Neural cell (in vitro differentiated cells): ENCODE measurements at regions not wholly inside any gene's neighbourhood (a gene's known extent, or its start where the extent isn't known, plus 50 kb on each side); places are given as distances from the start of the nearest gene placed in this dataset.

Experiments
- H2AFZ ChIP-seq: fragments of 200-600, 300-800 bp; sonication (generic), shearing (Covaris generic); 2 replicates; pipeline ENCODE4 v1.6.0; 2014; ENCODE audit warnings: low read depth, mild to moderate bottlenecking, antibody characterized with exemption, low read length, moderate library complexity
- H3F3A ChIP-seq: fragments of 200-600 bp; shearing (Covaris generic); 2 replicates; pipeline ENCODE4 v1.6.1; 2016; ENCODE audit warnings: mild to moderate bottlenecking, moderate library complexity, mixed read lengths, antibody characterized with exemption, low read length; ENCODE audit not compliant: insufficient read depth, poor library complexity, severe bottlenecking
- H3K27ac ChIP-seq: fragments of 200-600, 300-800 bp; sonication (generic), shearing (Covaris generic); 2 replicates; pipeline ENCODE4 v1.5.1; 2014; ENCODE audit warnings: mild to moderate bottlenecking, low read length, moderate library complexity
- H3K27me3 ChIP-seq: fragments of 300-800, 200-600 bp; sonication (generic), shearing (Covaris generic); 2 replicates; pipeline ENCODE4 v1.6.0; 2014; ENCODE audit warnings: mild to moderate bottlenecking, low read depth, low read length, moderate library complexity; ENCODE audit not compliant: insufficient read depth
- H3K36me3 ChIP-seq: fragments of 300-800, 200-600 bp; sonication (generic), shearing (Covaris generic); 2 replicates; pipeline ENCODE4 v1.5.1; 2014; ENCODE audit warnings: mild to moderate bottlenecking, antibody characterized with exemption, low read length, moderate library complexity; ENCODE audit not compliant: insufficient read depth
- H3K4me2 ChIP-seq: fragments of 300-800, 200-600 bp; sonication (generic), shearing (Covaris generic); 2 replicates; pipeline ENCODE4 v1.6.0; 2014; ENCODE audit warnings: mild to moderate bottlenecking, low read length
- H3K4me3 ChIP-seq: fragments of 300-800, 200-600 bp; sonication (generic), shearing (Covaris generic); 2 replicates; pipeline ENCODE4 v1.5.1; 2014; ENCODE audit warnings: mild to moderate bottlenecking, low read length, moderate library complexity
- H3K79me2 ChIP-seq: fragments of 200-600 bp; shearing (Covaris generic); replicated peaks from 2 replicates; pipeline ENCODE4 v1.6.0; 2014; ENCODE audit warnings: mild to moderate bottlenecking, low read length, moderate library complexity; ENCODE audit not compliant: insufficient read depth
- H3K9ac ChIP-seq: fragments of 300-800, 200-600 bp; sonication (generic), shearing (Covaris generic); 2 replicates; pipeline ENCODE4 v1.6.1; 2016; ENCODE audit warnings: mild to moderate bottlenecking, low read length, mixed read lengths
- H3K9me2 ChIP-seq: fragments of 200-600 bp; shearing (Covaris generic); 2 replicates; pipeline ENCODE4 v1.6.1; 2016; ENCODE audit warnings: mild to moderate bottlenecking, low read length, mixed read lengths; ENCODE audit not compliant: insufficient read depth
- H3K9me3 ChIP-seq: fragments of 200-600, 300-800 bp; sonication (generic), shearing (Covaris generic); 2 replicates; pipeline ENCODE4 v1.6.1; 2016; ENCODE audit warnings: mild to moderate bottlenecking, mixed run types, low read length, moderate library complexity, mixed read lengths
- H4K20me1 ChIP-seq: fragments of 200-600 bp; shearing (Covaris generic); 2 replicates; pipeline ENCODE4 v1.6.1; 2016; ENCODE audit warnings: mild to moderate bottlenecking, mixed run types; ENCODE audit not compliant: insufficient read depth
- CTCF ChIP-seq: fragments of 450-650 bp; IDR thresholded peaks from 2 replicates; pipeline ENCODE4 v1.5.1; 2014; ENCODE audit warnings: antibody characterized with exemption, mild to moderate bottlenecking, moderate library complexity; ENCODE audit not compliant: poor library complexity, severe bottlenecking
- EP300 ChIP-seq: fragments of 450-650 bp; conservative IDR thresholded peaks from 2 replicates; pipeline ENCODE4 v1.6.1; 2014; ENCODE audit warnings: antibody characterized with exemption, mild to moderate bottlenecking, moderate library complexity; ENCODE audit not compliant: poor library complexity, severe bottlenecking
- EZH2 ChIP-seq: fragments of 200-600, 300-800 bp; shearing (Covaris generic), sonication (generic); IDR thresholded peaks from 2 replicates; pipeline ENCODE4 v1.6.1; 2014; ENCODE audit warnings: antibody characterized with exemption, low read length, borderline replicate concordance, mild to moderate bottlenecking; ENCODE audit not compliant: insufficient read depth, poor library complexity, severe bottlenecking
- MXI1 ChIP-seq: fragments of 450-650 bp; conservative IDR thresholded peaks from 2 replicates; pipeline ENCODE4 v1.6.1; 2014; ENCODE audit warnings: antibody characterized with exemption, mild to moderate bottlenecking; ENCODE audit not compliant: poor library complexity, severe bottlenecking
- POLR2AphosphoS5 ChIP-seq: IDR thresholded peaks from 2 replicates; pipeline ENCODE4 v1.6.1; 2012
- RAD21 ChIP-seq: fragments of 450-650 bp; conservative IDR thresholded peaks from 2 replicates; pipeline ENCODE4 v1.6.1; 2014; ENCODE audit warnings: antibody characterized with exemption, mild to moderate bottlenecking, moderate library complexity
- REST ChIP-seq: IDR thresholded peaks from 2 replicates; pipeline ENCODE4 v1.6.1; 2012; ENCODE audit warnings: borderline replicate concordance
- SMC3 ChIP-seq: fragments of 450-650 bp; conservative IDR thresholded peaks from 2 replicates; pipeline ENCODE4 v1.6.1; 2014; ENCODE audit warnings: antibody characterized with exemption, mild to moderate bottlenecking, moderate library complexity; ENCODE audit not compliant: poor library complexity
- TAF1 ChIP-seq: IDR thresholded peaks from 2 replicates; pipeline ENCODE4 v1.6.1; 2012; ENCODE audit warnings: low read depth

DNA sequence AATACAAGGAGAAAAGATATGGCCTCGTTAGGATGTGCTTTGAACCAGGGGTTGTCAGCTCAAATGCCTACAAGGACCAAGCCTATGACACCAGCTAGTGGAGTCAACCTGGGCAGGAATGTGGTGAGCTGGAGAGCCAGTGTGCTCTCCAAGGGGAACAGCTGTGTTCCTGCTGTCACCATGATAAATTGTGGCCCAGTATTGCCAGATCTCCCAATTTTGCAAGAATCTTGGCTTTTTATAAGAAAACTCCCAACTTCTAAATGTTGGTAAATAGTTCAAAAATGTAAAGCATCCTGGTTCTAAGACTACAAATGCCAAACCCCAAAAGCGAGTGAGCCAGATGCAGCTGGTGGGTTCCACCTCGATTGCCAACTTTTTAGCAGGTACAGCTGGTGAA lies 391.1 kb downstream of the PLPP3 start:
- H3K79me2 ChIP-seq, result no peaks in the 10 kb centered on the region
- H3K4me2 ChIP-seq, result no peak overlapping the region
- H3K9ac ChIP-seq, result no peak overlapping the region
- H3F3A ChIP-seq, result no peaks in the 10 kb centered on the region
- H3K36me3 ChIP-seq, result no peaks in the 10 kb centered on the region
- H3K9me3 ChIP-seq, result no peaks in the 10 kb centered on the region
- no peak for TF ChIP-seq TAF1
- no peak for TF ChIP-seq EZH2
- TF ChIP-seq EP300, result no peak
- TF ChIP-seq MXI1, result no peak
- TF ChIP-seq CTCF, result no peak
- no peak for TF ChIP-seq REST
- TF ChIP-seq RAD21, result no peak
- no peak for TF ChIP-seq POLR2AphosphoS5
- TF ChIP-seq SMC3, result no peak
- no peaks in the 10 kb centered on the region for H3K9me2 ChIP-seq
- no peak overlapping the region for H3K27ac ChIP-seq
- H3K4me3 ChIP-seq, result no peak overlapping the region
- H4K20me1 ChIP-seq, result no peaks in the 10 kb centered on the region
- no peak overlapping the region for H2AFZ ChIP-seq
- H3K27me3 ChIP-seq, result no peaks in the 10 kb centered on the region

DNA sequence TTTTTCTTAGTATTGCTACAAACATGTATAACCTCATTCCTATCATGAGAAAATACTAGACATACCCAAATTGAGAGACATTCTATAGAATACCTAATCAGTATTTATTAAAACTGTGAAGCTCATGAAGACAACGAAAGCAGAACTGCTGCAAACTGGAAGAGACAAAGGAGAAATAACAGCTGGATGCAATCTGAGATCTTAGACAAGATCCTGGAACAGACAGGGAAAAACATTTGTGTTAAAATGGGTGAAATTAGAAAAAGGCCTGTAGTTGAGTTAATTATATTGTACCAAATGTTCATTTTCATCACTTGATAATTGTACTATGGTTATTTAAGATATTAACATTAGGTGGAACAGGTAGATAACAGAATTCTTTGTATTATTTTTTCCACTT lies 392.0 kb downstream of the PLPP3 start:
- no peak for TF ChIP-seq MXI1
- TF ChIP-seq RAD21, result no peak
- TF ChIP-seq EP300, result no peak
- no peak for TF ChIP-seq SMC3
- TF ChIP-seq REST, result no peak
- TF ChIP-seq EZH2, result no peak
- Histone ChIP-seq H4K20me1 (no peaks in the 10 kb centered on the region), H3K9ac (no peak overlapping the region)

More for the DNA sequence above, 392.0 kb downstream of the PLPP3 start:
- H3K4me2 ChIP-seq, result no peak overlapping the region
- no peak overlapping the region for H3K27ac ChIP-seq
- no peak overlapping the region for H3K4me3 ChIP-seq
- no peaks in the 10 kb centered on the region for H3K9me2 ChIP-seq
- H3K9me3 ChIP-seq, result no peaks in the 10 kb centered on the region
- no peak overlapping the region for H2AFZ ChIP-seq
- H3K27me3 ChIP-seq, result no peaks in the 10 kb centered on the region
- no peaks in the 10 kb centered on the region for H3K36me3 ChIP-seq
- H3K79me2 ChIP-seq, result no peaks in the 10 kb centered on the region
- H3F3A ChIP-seq, result no peaks in the 10 kb centered on the region
